NCI-H446 treated with DMSO at 0.1 percent for 48 hours (cell line): ENCODE measurements at regions not wholly inside any gene's neighbourhood (a gene's known extent, or its start where the extent isn't known, plus 50 kb on each side); places are given as distances from the start of the nearest gene placed in this dataset.

ENCODE experiments used
- DNase-seq: peaks from one replicate; lab custom pipeline; 2025; lab: John Stamatoyannopoulos, UW

- DNase-seq, result no peak
Observed at GRCh38 chr7:84245835-84246234, 51.2 kb upstream of the SEMA3A start.
